BE2C (cell line): ENCODE measurements at regions not wholly inside any gene's neighbourhood (a gene's known extent, or its start where the extent isn't known, plus 50 kb on each side); places are given as distances from the start of the nearest gene placed in this dataset.
A peak's percentile ranks its signal among the peaks of the same experiment; 100 is the strongest.

Source experiments
- DNase-seq: peaks from one replicate; pipeline ENCODE4 v3.0.0-alpha.2; 2020
- H3K27me3 ChIP-seq: fragments of 250-450 bp; sonication (Bioruptor Pico); 2 replicates; pipeline ENCODE4 v1.5.1; 2020; ENCODE audit warnings: mild to moderate bottlenecking
- H3K36me3 ChIP-seq: fragments of 250-450 bp; sonication (Bioruptor Pico); 2 replicates; pipeline ENCODE4 v1.5.1; 2020; ENCODE audit warnings: mild to moderate bottlenecking
- H3K4me1 ChIP-seq: fragments of 250-450 bp; sonication (Bioruptor Pico); 2 replicates; pipeline ENCODE4 v1.5.1; 2020
- H3K4me3 ChIP-seq: 2 replicates; pipeline ENCODE4 v1.5.1; 2011; ENCODE audit warnings: low read depth, low read length
- H3K9me3 ChIP-seq: fragments of 250-450 bp; sonication (Bioruptor Pico); 2 replicates; pipeline ENCODE4 v1.5.1; 2020
- CTCF ChIP-seq: IDR thresholded peaks from 2 replicates; pipeline ENCODE4 v1.5.1; 2012; ENCODE audit warnings: mild to moderate bottlenecking, low read depth, low read length

- no peaks in the 10 kb centered on the region for H3K4me1 ChIP-seq
- DNase-seq, result no peak
- no peak for TF ChIP-seq CTCF
- no peak overlapping the region for H3K4me3 ChIP-seq
- no peaks in the 10 kb centered on the region for H3K36me3 ChIP-seq
- no peaks in the 10 kb centered on the region for H3K9me3 ChIP-seq
- peaks cover 37% of the 10 kb centered on the region for H3K27me3 ChIP-seq
Measured at GRCh38 chr12:4044101-4044500, 170.9 kb upstream of the PARP11 start.

DNA sequence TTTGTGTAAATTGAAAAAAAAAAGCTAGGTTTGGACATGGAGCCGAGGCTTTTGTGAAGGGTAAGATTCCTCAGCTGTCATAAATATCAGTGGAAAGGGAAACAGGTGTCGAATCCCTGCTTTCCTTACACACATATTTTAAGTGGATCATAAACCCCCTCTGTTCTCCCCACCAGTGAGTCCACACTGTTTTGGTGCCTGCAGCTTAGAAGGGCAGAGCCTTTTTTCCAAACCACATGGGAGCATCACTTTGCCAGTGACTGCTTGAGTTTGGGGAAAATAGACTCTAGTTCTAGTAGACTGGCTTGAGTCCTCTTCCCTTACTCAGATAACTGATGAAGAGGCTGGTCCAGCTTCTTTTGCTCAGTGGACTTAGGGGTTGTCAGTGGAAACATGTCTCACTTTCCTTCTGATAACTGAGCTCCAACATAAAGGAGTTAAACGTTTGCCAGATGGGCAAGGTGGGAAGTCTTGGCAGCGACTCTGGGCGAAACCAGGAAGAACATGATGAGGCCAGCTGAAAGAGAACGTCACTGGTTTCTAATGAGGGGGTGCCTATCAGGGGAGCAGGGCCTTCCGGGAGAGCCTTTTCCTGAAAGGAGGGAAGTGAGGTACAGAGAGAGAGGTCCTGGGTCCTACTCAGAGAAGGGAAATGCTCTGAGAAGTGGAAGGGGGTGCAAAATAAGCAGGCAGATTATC lies 168.1 kb upstream of the PARP11 start:
- no peak for TF ChIP-seq CTCF
- Histone ChIP-seq H3K4me3 (no peak overlapping the region), H3K36me3 (no peaks in the 10 kb centered on the region), H3K4me1 (no peaks in the 10 kb centered on the region), H3K27me3 (peaks cover 20% of the 10 kb centered on the region), H3K9me3 (no peaks in the 10 kb centered on the region)
- no peak for DNase-seq

DNA sequence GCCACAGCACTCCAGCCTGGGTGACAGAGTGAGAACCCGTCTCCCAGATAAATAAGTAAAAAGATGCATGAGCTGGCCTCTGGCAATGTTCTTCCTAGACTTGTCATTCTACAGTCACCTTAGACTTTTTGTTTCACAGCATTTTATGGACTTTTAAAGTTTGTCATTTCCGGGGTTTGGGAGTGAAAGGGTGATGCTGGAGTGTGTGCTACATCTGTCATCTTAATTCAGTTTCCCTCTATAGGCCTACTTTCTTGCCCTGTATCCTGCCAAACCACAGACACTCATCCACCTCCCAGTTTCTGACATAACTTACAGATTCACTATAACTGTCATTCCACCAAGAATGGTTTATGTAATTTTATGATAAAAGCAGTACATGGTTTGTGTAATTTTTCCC lies 166.7 kb upstream of the PARP11 start:
- H3K27me3 ChIP-seq, result peaks cover 8% of the 10 kb centered on the region
- H3K36me3 ChIP-seq, result no peaks in the 10 kb centered on the region
- H3K4me3 ChIP-seq, result no peak overlapping the region
- DNase-seq, result no peak
- no peaks in the 10 kb centered on the region for H3K4me1 ChIP-seq
- no peaks in the 10 kb centered on the region for H3K9me3 ChIP-seq
- no peak for TF ChIP-seq CTCF

GRCh38 chr12:4037747-4038312 lies 164.6 kb upstream of the PARP11 start:
- Histone ChIP-seq H3K36me3 (no peaks in the 10 kb centered on the region), H3K4me3 (no peak overlapping the region), H3K4me1 (no peaks in the 10 kb centered on the region), H3K27me3 (no peaks in the 10 kb centered on the region; the same call in 1 of the 2 replicates), H3K9me3 (no peaks in the 10 kb centered on the region)
- DNase-seq, result no peak
- TF ChIP-seq CTCF, result peak; percentile 56

GRCh38 chr12:4036671-4037271 lies 163.6 kb upstream of the PARP11 start:
- Histone ChIP-seq H3K36me3 (no peaks in the 10 kb centered on the region), H3K27me3 (no peaks in the 10 kb centered on the region; the same call in 1 of the 2 replicates), H3K4me3 (no peak overlapping the region), H3K4me1 (no peaks in the 10 kb centered on the region), H3K9me3 (no peaks in the 10 kb centered on the region)
- DNase-seq, result no peak
- no peak for TF ChIP-seq CTCF

GRCh38 chr12:4034921-4035320 lies 161.7 kb upstream of the PARP11 start:
- DNase-seq, result no peak
- H3K9me3 ChIP-seq, result no peaks in the 10 kb centered on the region
- peaks cover 3% of the 10 kb centered on the region; the same call in 1 of the 2 replicates for H3K27me3 ChIP-seq
- H3K4me3 ChIP-seq, result no peak overlapping the region
- H3K36me3 ChIP-seq, result no peaks in the 10 kb centered on the region
- no peaks in the 10 kb centered on the region for H3K4me1 ChIP-seq
- TF ChIP-seq CTCF, result no peak
